ENCODE measurements at regions not wholly inside any gene's neighbourhood (a gene's known extent, or its start where the extent isn't known, plus 50 kb on each side); places are given as distances from the start of the nearest gene placed in this dataset.

- CTCF ChIA-PET = no interaction called here
- POLR2A ChIA-PET = no interaction called here
- Histone ChIP-seq H3K27me3 (ENCODE audit: control insufficient read depth in 1 of 2, insufficient read depth in 2 of 2, low read length in 2 of 2) (peaks cover 3 to 5% of the 10 kb centered on the region in 2 experiments), H3K4me3 (ENCODE audit: low read length) (no peak overlapping the region), H3K27ac (ENCODE audit: low read depth in 1 of 2, low read length in 2 of 2) (no peak overlapping the region), H3K9me3 (ENCODE audit: control insufficient read depth in 1 of 2, insufficient read depth in 1 of 2, low read length in 2 of 2) (no peaks in the 10 kb centered on the region), H3K36me3 (ENCODE audit: insufficient read depth, low read length) (no peaks in the 10 kb centered on the region), H3K4me1 (ENCODE audit: insufficient read depth, low read length) (no peaks in the 10 kb centered on the region)
- Mint-ChIP-seq H3K27me3 (peaks cover 23% of the 10 kb centered on the region), H3K36me3 (ENCODE audit: low read depth) (no peaks in the 10 kb centered on the region), H3K4me3 (no peak overlapping the region), H3K4me1 (ENCODE audit: low read depth) (no peaks in the 10 kb centered on the region), H3K27ac (no peak overlapping the region), H3K9me3 (no peaks in the 10 kb centered on the region)
- no peak for DNase-seq
- intact Hi-C loops (cut with DNase I, micrococcal nuclease) = no loop called here
- no peak for ATAC-seq (ENCODE audit: poor library complexity)
- TF ChIP-seq CTCF (IDR thresholded peaks at IDR 0.05) = no peak
These were observed 141.1 kb upstream of the DAP start for GRCh38 chr5:10902145-10902544.

- no peak overlapping the region for H3K4me3 Mint-ChIP-seq
- Histone ChIP-seq H3K27me3 (ENCODE audit: control insufficient read depth in 1 of 2, insufficient read depth in 2 of 2, low read length in 2 of 2) (peaks cover 0 to 5% of the 10 kb centered on the region in 2 experiments), H3K36me3 (ENCODE audit: insufficient read depth, low read length) (no peaks in the 10 kb centered on the region), H3K4me1 (ENCODE audit: insufficient read depth, low read length) (no peaks in the 10 kb centered on the region), H3K4me3 (ENCODE audit: low read length) (no peak overlapping the region), H3K27ac (ENCODE audit: low read depth in 1 of 2, low read length in 2 of 2) (no peak overlapping the region), H3K9me3 (ENCODE audit: control insufficient read depth in 1 of 2, insufficient read depth in 1 of 2, low read length in 2 of 2) (no peaks in the 10 kb centered on the region)
- H3K27ac Mint-ChIP-seq = no peak overlapping the region
- POLR2A ChIA-PET = no interaction called here
- no peaks in the 10 kb centered on the region for H3K4me1 Mint-ChIP-seq (ENCODE audit: low read depth)
- no peaks in the 10 kb centered on the region for H3K36me3 Mint-ChIP-seq (ENCODE audit: low read depth)
- peaks cover 17% of the 10 kb centered on the region for H3K27me3 Mint-ChIP-seq
- DNase-seq (no peak), ATAC-seq (ENCODE audit: poor library complexity) (no peak)
- TF ChIP-seq CTCF (IDR thresholded peaks at IDR 0.05) = no peak
- CTCF ChIA-PET = no interaction called here
- H3K9me3 Mint-ChIP-seq = no peaks in the 10 kb centered on the region
- intact Hi-C loops (cut with DNase I, micrococcal nuclease) = no loop called here
These were observed 137.5 kb upstream of the DAP start for GRCh38 chr5:10898514-10898913.

GRCh38 chr5:10896016-10896415 is 135.0 kb upstream of the DAP start:
- ATAC-seq (ENCODE audit: poor library complexity) (no peak), DNase-seq (no peak)
- no peak for TF ChIP-seq CTCF (IDR thresholded peaks at IDR 0.05)
- Histone ChIP-seq H3K4me3 (ENCODE audit: low read length) (no peak overlapping the region), H3K27ac (ENCODE audit: low read depth in 1 of 2, low read length in 2 of 2) (no peak overlapping the region), H3K9me3 (ENCODE audit: control insufficient read depth in 1 of 2, insufficient read depth in 1 of 2, low read length in 2 of 2) (no peaks in the 10 kb centered on the region), H3K4me1 (ENCODE audit: insufficient read depth, low read length) (no peaks in the 10 kb centered on the region), H3K36me3 (ENCODE audit: insufficient read depth, low read length) (no peaks in the 10 kb centered on the region), H3K27me3 (ENCODE audit: control insufficient read depth in 1 of 2, insufficient read depth in 2 of 2, low read length in 2 of 2) (peaks cover 0 to 5% of the 10 kb centered on the region in 2 experiments)
- no peak overlapping the region for H3K27ac Mint-ChIP-seq
- peaks cover 5% of the 10 kb centered on the region for H3K9me3 Mint-ChIP-seq
- ChIA-PET POLR2A (no interaction called here), CTCF (no interaction called here)
- H3K4me1 Mint-ChIP-seq (ENCODE audit: low read depth) = no peaks in the 10 kb centered on the region
- peaks cover 5% of the 10 kb centered on the region for H3K27me3 Mint-ChIP-seq
- no peaks in the 10 kb centered on the region for H3K36me3 Mint-ChIP-seq (ENCODE audit: low read depth)
- intact Hi-C loops (cut with DNase I, micrococcal nuclease) = no loop called here
- no peak overlapping the region for H3K4me3 Mint-ChIP-seq
